ENCODE measurements at regions not wholly inside any gene's neighbourhood (a gene's known extent, or its start where the extent isn't known, plus 50 kb on each side); places are given as distances from the start of the nearest gene placed in this dataset.

GRCh38 chr12:124686370-124687173 is 119.2 kb upstream of the NCOR2 start:
- DNase-seq = no peak

GRCh38 chr12:124685689-124686369 is 118.4 kb upstream of the NCOR2 start:
- no peak for DNase-seq

- DNase-seq = no peak
These were observed 117.7 kb upstream of the NCOR2 start for GRCh38 chr12:124684971-124685688.

- DNase-seq = no peak
These were observed 117.1 kb upstream of the NCOR2 start for GRCh38 chr12:124684496-124684895.

GRCh38 chr12:124683152-124684124 is 116.0 kb upstream of the NCOR2 start:
- DNase-seq = no peak

GRCh38 chr12:124682425-124683151 is 115.2 kb upstream of the NCOR2 start:
- no peak for DNase-seq

GRCh38 chr12:124681779-124682391 is 114.5 kb upstream of the NCOR2 start:
- no peak for DNase-seq

GRCh38 chr12:124680863-124681778 is 113.7 kb upstream of the NCOR2 start:
- peak; percentile 82 for DNase-seq

- DNase-seq = no peak
These were observed 112.3 kb upstream of the NCOR2 start for GRCh38 chr12:124679533-124680371.

GRCh38 chr12:124679047-124679446 is 111.6 kb upstream of the NCOR2 start:
- DNase-seq = no peak

- no peak for DNase-seq
These were observed 111.0 kb upstream of the NCOR2 start for GRCh38 chr12:124678421-124678893.

GRCh38 chr12:124677552-124678356 is 110.3 kb upstream of the NCOR2 start:
- no peak for DNase-seq

- no peak for DNase-seq
These were observed 109.5 kb upstream of the NCOR2 start for GRCh38 chr12:124676714-124677462.

- peak; percentile 50 for DNase-seq
These were observed 108.7 kb upstream of the NCOR2 start for GRCh38 chr12:124675881-124676713.

- no peak for DNase-seq
These were observed 107.5 kb upstream of the NCOR2 start for GRCh38 chr12:124674937-124675336.
